ENCODE measurements at regions not wholly inside any gene's neighbourhood (a gene's known extent, or its start where the extent isn't known, plus 50 kb on each side); places are given as distances from the start of the nearest gene placed in this dataset.
A peak's percentile ranks its signal among the peaks of the same experiment; 100 is the strongest.

GRCh38 chr9:19967216-19967887 lies 178.5 kb upstream of the SLC24A2 start:
- H3K9me3 Mint-ChIP-seq = peaks cover 5% of the 10 kb centered on the region
- no peaks in the 10 kb centered on the region for H3K27me3 Mint-ChIP-seq
- no peak overlapping the region for H3K4me3 Mint-ChIP-seq
- no peak overlapping the region for H3K27ac Mint-ChIP-seq
- ATAC-seq = no peak
- no peaks in the 10 kb centered on the region for H3K4me1 Mint-ChIP-seq
- no peaks in the 10 kb centered on the region for H3K36me3 Mint-ChIP-seq

GRCh38 chr9:19965336-19965735 lies 176.5 kb upstream of the SLC24A2 start:
- Mint-ChIP-seq H3K9me3 (peaks cover 11% of the 10 kb centered on the region), H3K27ac (no peak overlapping the region)
- ATAC-seq = no peak

GRCh38 chr9:19947996-19948395 lies 159.2 kb upstream of the SLC24A2 start:
- H3K9me3 Mint-ChIP-seq = no peaks in the 10 kb centered on the region
- ATAC-seq = no peak
- H3K4me3 Mint-ChIP-seq = no peak overlapping the region
- no peaks in the 10 kb centered on the region for H3K27me3 Mint-ChIP-seq
- no peaks in the 10 kb centered on the region for H3K4me1 Mint-ChIP-seq
- H3K27ac Mint-ChIP-seq = no peak overlapping the region
- H3K36me3 Mint-ChIP-seq = no peaks in the 10 kb centered on the region

More at GRCh38 chr9:19965336-19965735, 176.5 kb upstream of the SLC24A2 start:
- H3K4me3 Mint-ChIP-seq = no peak overlapping the region
- no peaks in the 10 kb centered on the region for H3K4me1 Mint-ChIP-seq
- no peaks in the 10 kb centered on the region for H3K36me3 Mint-ChIP-seq
- no peaks in the 10 kb centered on the region for H3K27me3 Mint-ChIP-seq

GRCh38 chr9:19946441-19947109 lies 157.7 kb upstream of the SLC24A2 start:
- ATAC-seq = peak; percentile 58
- H3K4me1 Mint-ChIP-seq = no peaks in the 10 kb centered on the region
- H3K9me3 Mint-ChIP-seq = no peaks in the 10 kb centered on the region
- no peaks in the 10 kb centered on the region for H3K36me3 Mint-ChIP-seq
- no peaks in the 10 kb centered on the region for H3K27me3 Mint-ChIP-seq
- H3K27ac Mint-ChIP-seq = no peak overlapping the region
- H3K4me3 Mint-ChIP-seq = no peak overlapping the region

- Mint-ChIP-seq H3K27me3 (no peaks in the 10 kb centered on the region), H3K27ac (no peak overlapping the region), H3K4me1 (no peaks in the 10 kb centered on the region), H3K4me3 (no peak overlapping the region), H3K9me3 (no peaks in the 10 kb centered on the region), H3K36me3 (no peaks in the 10 kb centered on the region)
- no peak for ATAC-seq
These were observed 153.0 kb upstream of the SLC24A2 start for GRCh38 chr9:19941874-19942273.

- Mint-ChIP-seq H3K27me3 (no peaks in the 10 kb centered on the region), H3K27ac (no peak overlapping the region), H3K4me1 (no peaks in the 10 kb centered on the region), H3K36me3 (no peaks in the 10 kb centered on the region), H3K4me3 (no peak overlapping the region), H3K9me3 (no peaks in the 10 kb centered on the region)
- ATAC-seq = no peak
These were observed 152.1 kb upstream of the SLC24A2 start for GRCh38 chr9:19940811-19941535.

- Mint-ChIP-seq H3K4me3 (no peak overlapping the region), H3K27me3 (peaks cover 8% of the 10 kb centered on the region)
- ATAC-seq = peak; percentile 14
These were observed 151.0 kb upstream of the SLC24A2 start for GRCh38 chr9:19939734-19940278.

GRCh38 chr9:19938990-19939733 lies 150.3 kb upstream of the SLC24A2 start:
- Mint-ChIP-seq H3K27ac (no peak overlapping the region), H3K36me3 (no peaks in the 10 kb centered on the region), H3K4me3 (no peak overlapping the region), H3K4me1 (no peaks in the 10 kb centered on the region), H3K27me3 (peaks cover 15% of the 10 kb centered on the region), H3K9me3 (no peaks in the 10 kb centered on the region)
- no peak for ATAC-seq

More at GRCh38 chr9:19939734-19940278, 151.0 kb upstream of the SLC24A2 start:
- no peaks in the 10 kb centered on the region for H3K4me1 Mint-ChIP-seq
- H3K9me3 Mint-ChIP-seq = no peaks in the 10 kb centered on the region
- no peaks in the 10 kb centered on the region for H3K36me3 Mint-ChIP-seq
- no peak overlapping the region for H3K27ac Mint-ChIP-seq

- Mint-ChIP-seq H3K27me3 (peaks cover 29% of the 10 kb centered on the region), H3K36me3 (no peaks in the 10 kb centered on the region), H3K4me1 (no peaks in the 10 kb centered on the region), H3K9me3 (no peaks in the 10 kb centered on the region), H3K4me3 (no peak overlapping the region), H3K27ac (no peak overlapping the region)
- no peak for ATAC-seq
These were observed 148.3 kb upstream of the SLC24A2 start for GRCh38 chr9:19937121-19937520.

- Mint-ChIP-seq H3K9me3 (no peaks in the 10 kb centered on the region), H3K36me3 (no peaks in the 10 kb centered on the region), H3K4me1 (no peaks in the 10 kb centered on the region), H3K27me3 (peaks cover 29% of the 10 kb centered on the region), H3K27ac (no peak overlapping the region), H3K4me3 (no peak overlapping the region)
- no peak for ATAC-seq
These were observed 147.8 kb upstream of the SLC24A2 start for GRCh38 chr9:19936598-19936997.

GRCh38 chr9:19935422-19935821 lies 146.6 kb upstream of the SLC24A2 start:
- peaks cover 8% of the 10 kb centered on the region for H3K4me1 Mint-ChIP-seq
- no peaks in the 10 kb centered on the region for H3K36me3 Mint-ChIP-seq
- peaks cover 29% of the 10 kb centered on the region for H3K27me3 Mint-ChIP-seq
- H3K4me3 Mint-ChIP-seq = no peak overlapping the region
- no peak overlapping the region for H3K27ac Mint-ChIP-seq
- ATAC-seq = no peak
- H3K9me3 Mint-ChIP-seq = no peaks in the 10 kb centered on the region

- Mint-ChIP-seq H3K9me3 (no peaks in the 10 kb centered on the region), H3K27ac (no peak overlapping the region), H3K4me3 (no peak overlapping the region), H3K4me1 (peaks cover 12% of the 10 kb centered on the region), H3K36me3 (no peaks in the 10 kb centered on the region), H3K27me3 (peaks cover 29% of the 10 kb centered on the region)
- peak; percentile 35 for ATAC-seq
These were observed 145.5 kb upstream of the SLC24A2 start for GRCh38 chr9:19934301-19934871.

- H3K27ac Mint-ChIP-seq = no peak overlapping the region
- H3K9me3 Mint-ChIP-seq = no peaks in the 10 kb centered on the region
- H3K4me3 Mint-ChIP-seq = no peak overlapping the region
- no peak for ATAC-seq
- H3K4me1 Mint-ChIP-seq = peaks cover 14% of the 10 kb centered on the region
- peaks cover 37% of the 10 kb centered on the region for H3K27me3 Mint-ChIP-seq
- H3K36me3 Mint-ChIP-seq = no peaks in the 10 kb centered on the region
These were observed 142.5 kb upstream of the SLC24A2 start for GRCh38 chr9:19931098-19931890.

- ATAC-seq = no peak
- no peak overlapping the region for H3K4me3 Mint-ChIP-seq
- H3K9me3 Mint-ChIP-seq = no peaks in the 10 kb centered on the region
- peaks cover 17% of the 10 kb centered on the region for H3K27me3 Mint-ChIP-seq
- H3K36me3 Mint-ChIP-seq = no peaks in the 10 kb centered on the region
- no peak overlapping the region for H3K27ac Mint-ChIP-seq
- peaks cover 17% of the 10 kb centered on the region for H3K4me1 Mint-ChIP-seq
These were observed 138.7 kb upstream of the SLC24A2 start for GRCh38 chr9:19927560-19927959.
